ENCODE measurements at regions not wholly inside any gene's neighbourhood (a gene's known extent, or its start where the extent isn't known, plus 50 kb on each side); places are given as distances from the start of the nearest gene placed in this dataset.

DNA sequence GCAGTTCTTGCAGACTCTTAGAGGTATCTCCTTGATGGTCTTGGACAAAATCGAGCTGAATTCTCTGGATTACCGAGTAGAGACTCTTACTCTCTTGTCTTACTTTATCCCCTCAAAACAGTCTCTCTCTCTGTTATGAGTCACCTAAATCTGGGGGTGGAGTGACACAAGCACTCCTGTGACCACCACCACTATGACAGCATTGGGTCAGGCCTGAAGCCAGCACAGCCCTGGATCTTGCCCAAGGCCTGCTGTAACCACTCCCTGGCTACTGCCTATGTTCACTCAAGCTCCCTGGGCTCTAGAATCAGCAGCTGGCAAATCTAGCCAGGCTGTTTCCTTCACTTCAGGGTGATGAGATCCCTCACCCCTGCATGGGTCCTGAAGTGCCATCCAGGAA, 662.5 kb downstream of the LUZP2 start:
- TF ChIP-seq, protein P1, sequence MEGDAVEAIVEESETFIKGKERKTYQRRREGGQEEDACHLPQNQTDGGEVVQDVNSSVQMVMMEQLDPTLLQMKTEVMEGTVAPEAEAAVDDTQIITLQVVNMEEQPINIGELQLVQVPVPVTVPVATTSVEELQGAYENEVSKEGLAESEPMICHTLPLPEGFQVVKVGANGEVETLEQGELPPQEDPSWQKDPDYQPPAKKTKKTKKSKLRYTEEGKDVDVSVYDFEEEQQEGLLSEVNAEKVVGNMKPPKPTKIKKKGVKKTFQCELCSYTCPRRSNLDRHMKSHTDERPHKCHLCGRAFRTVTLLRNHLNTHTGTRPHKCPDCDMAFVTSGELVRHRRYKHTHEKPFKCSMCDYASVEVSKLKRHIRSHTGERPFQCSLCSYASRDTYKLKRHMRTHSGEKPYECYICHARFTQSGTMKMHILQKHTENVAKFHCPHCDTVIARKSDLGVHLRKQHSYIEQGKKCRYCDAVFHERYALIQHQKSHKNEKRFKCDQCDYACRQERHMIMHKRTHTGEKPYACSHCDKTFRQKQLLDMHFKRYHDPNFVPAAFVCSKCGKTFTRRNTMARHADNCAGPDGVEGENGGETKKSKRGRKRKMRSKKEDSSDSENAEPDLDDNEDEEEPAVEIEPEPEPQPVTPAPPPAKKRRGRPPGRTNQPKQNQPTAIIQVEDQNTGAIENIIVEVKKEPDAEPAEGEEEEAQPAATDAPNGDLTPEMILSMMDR (conservative IDR thresholded peaks at IDR 0.05; ENCODE audit: low read depth, low read length), result no peak
- no peak overlapping the region for H3K4me3 ChIP-seq (ENCODE audit: low read depth, low read length)
- DNase-seq (ENCODE audit: low read depth), result no peak

DNA sequence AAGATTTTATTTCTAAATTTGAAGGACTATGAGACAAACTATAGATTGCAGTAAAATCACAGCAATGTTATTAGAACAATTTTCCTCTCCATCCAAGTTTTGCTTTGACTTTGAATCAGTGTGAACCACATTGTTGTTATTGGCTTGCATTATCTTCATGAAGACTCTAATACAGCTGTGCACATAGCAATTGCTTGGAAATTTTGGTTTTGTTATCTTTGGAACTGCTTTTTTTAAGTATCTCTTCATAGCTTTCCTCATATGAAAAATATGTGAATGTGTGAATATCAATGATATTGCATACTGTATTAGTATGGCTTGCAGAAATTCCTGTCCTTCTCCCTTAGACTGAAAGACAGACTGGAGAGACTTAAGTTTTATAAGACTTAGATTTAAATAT, 666.6 kb downstream of the LUZP2 start:
- no peak for DNase-seq (ENCODE audit: low read depth)
- no peak overlapping the region for H3K4me3 ChIP-seq (ENCODE audit: low read depth, low read length)
- TF ChIP-seq, protein P1 (conservative IDR thresholded peaks at IDR 0.05; ENCODE audit: low read depth, low read length), result no peak

DNA sequence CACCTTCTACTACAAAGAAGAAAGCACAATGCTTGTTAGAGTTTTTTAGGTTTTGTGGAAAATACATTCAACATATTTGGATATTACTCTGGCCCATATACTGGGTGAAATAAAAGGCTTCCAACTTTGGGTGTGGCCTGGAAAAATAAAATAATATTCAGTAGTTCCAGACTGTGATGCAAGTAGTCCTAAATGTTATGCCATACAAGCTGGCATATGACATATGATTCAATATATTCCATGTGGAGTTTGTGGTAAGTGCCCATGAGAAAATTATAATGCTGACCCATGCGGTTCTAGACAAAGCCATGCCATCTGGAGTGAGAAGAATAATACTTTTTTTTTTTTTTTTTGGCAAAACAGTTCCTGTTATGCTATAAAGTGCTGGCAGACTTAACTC, 683.3 kb downstream of the LUZP2 start:
- no peak overlapping the region for H3K4me3 ChIP-seq (ENCODE audit: low read depth, low read length)
- DNase-seq (ENCODE audit: low read depth), result no peak
- TF ChIP-seq, protein P1 (conservative IDR thresholded peaks at IDR 0.05; ENCODE audit: low read depth, low read length), result no peak

DNA sequence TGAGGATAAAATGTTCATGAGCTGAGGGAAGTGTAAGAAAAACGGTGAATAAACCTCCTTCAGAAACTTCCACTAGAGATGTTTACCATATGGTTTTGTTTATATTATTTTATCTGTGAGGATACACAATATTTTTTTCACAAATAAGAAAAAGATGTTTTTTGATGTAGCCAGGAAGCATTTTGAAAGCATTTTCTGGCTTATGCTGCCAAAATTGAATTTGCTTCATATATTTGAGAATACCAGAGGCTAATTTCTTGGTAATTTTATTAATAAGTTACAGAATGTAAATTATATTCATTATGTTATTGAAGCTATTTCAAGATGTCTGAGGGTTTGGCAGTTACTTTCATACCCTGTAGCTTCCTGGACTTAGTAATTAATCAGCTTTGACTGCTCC, 686.6 kb downstream of the LUZP2 start:
- TF ChIP-seq, protein P1 (conservative IDR thresholded peaks at IDR 0.05; ENCODE audit: low read depth, low read length), result no peak
- DNase-seq (ENCODE audit: low read depth), result no peak
- no peak overlapping the region for H3K4me3 ChIP-seq (ENCODE audit: low read depth, low read length)

DNA sequence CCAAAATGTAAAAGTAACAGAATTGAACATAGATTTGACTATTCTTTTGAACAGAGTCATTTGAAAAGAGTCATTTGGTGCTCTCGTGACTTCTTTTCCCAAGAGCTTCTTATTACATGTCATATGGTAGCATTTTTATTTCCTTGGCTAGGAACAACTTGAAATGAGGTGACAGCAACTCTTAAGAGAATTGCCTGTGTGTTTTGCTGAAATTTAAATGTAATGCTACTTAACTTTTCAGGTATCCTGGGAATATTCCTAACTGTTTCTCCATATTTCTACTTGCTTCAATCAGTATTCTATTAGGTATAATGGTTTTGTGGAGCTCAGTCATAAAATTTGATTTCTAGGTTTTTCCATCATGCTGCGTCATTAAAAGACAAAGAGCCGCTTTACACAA, 700.7 kb downstream of the LUZP2 start:
- TF ChIP-seq, protein P1 (conservative IDR thresholded peaks at IDR 0.05; ENCODE audit: low read depth, low read length), result no peak
- DNase-seq (ENCODE audit: low read depth), result no peak
- no peak overlapping the region for H3K4me3 ChIP-seq (ENCODE audit: low read depth, low read length)

DNA sequence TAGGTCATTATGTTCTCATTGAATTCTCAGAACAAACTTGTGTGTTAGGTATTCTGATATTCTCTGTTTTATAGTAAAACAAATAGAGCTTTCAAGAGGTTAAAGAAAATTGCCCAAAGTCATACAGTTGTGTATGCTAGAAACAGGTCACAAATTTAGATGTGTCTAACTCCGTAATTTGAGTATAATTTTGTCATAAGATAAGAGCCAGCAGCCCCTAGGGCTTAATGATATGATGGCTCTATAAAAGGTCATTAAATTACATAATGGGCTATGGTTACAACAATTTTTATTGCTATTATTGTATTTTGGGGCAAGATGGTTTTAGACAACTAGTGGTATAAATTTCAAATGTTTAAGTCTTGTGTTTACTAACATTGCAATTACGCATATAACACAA, 701.9 kb downstream of the LUZP2 start:
- TF ChIP-seq, protein P1 (conservative IDR thresholded peaks at IDR 0.05; ENCODE audit: low read depth, low read length), result no peak
- no peak overlapping the region for H3K4me3 ChIP-seq (ENCODE audit: low read depth, low read length)
- no peak for DNase-seq (ENCODE audit: low read depth)

DNA sequence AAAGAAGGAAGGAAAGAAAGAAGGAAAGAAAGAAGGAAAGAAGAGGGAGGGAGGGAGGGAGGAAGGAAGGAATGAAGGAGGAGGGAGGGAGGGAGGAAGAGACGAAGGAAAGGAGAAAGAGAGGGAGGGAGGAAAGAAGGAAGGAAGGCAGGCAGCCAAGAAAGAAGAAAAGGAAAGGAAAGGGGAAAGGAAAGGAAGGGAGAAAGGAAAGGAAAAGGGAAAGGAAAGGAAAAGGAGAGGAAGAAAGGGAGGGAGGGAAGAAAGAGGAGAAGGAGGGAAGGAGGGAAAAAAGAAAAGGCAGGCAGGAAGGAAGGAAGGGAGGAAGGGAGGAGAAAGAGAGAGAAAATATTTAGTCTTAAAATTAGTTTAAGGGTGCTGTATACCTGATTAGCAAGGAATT, 704.1 kb downstream of the LUZP2 start:
- DNase-seq (ENCODE audit: low read depth), result no peak
- no peak overlapping the region for H3K4me3 ChIP-seq (ENCODE audit: low read depth, low read length)
- TF ChIP-seq, protein P1 (conservative IDR thresholded peaks at IDR 0.05; ENCODE audit: low read depth, low read length), result no peak

All from epithelial cell of proximal tubule (primary cell).